Endothelial cell of umbilical vein (primary cell): ENCODE measurements at regions not wholly inside any gene's neighbourhood (a gene's known extent, or its start where the extent isn't known, plus 50 kb on each side); places are given as distances from the start of the nearest gene placed in this dataset.

Source experiments
- BruUV-seq: library from RNA; stranded (reverse); fragments of 400-500 nt; replicated peaks from 2 replicates; lab custom pipeline; 2021; lab: Mats Ljungman, UMichigan
- CTCF ChIA-PET: fragments of 300-600, 350-600 bp; sonication (Branson Sonifier 250); formaldehyde crosslinking; loops from one replicate; lab custom pipeline; 2021; ENCODE audit warnings: antibody characterized with exemption, inconsistent platforms; lab: Charles Lee
- POLR2A ChIA-PET: fragments of 300-600, 350-600 bp; sonication (Branson Sonifier 250); formaldehyde crosslinking; loops from one replicate; lab custom pipeline; 2021; ENCODE audit warnings: antibody characterized with exemption, inconsistent platforms; lab: Charles Lee
- DNase-seq: peaks from one replicate; pipeline ENCODE4 v3.0.0-alpha.2; 2011; ENCODE audit warnings: low read depth, low spot score
- FAIRE-seq: peaks from 2 replicates; lab custom pipeline; 2011; peaks lifted over from hg19 to GRCh38; lab: Jason Lieb, UNC
- H2AFZ ChIP-seq: 2 replicates; pipeline ENCODE4 v1.6.0; 2012; ENCODE audit warnings: low read depth, low read length, control low read depth, inconsistent platforms
- H3K27ac ChIP-seq: 2 replicates; pipeline ENCODE4 v1.5.1; 2011; ENCODE audit warnings: low read depth, mild to moderate bottlenecking, control low read depth, low read length, moderate library complexity; ENCODE audit not compliant: insufficient read depth
- H3K27me3 ChIP-seq, 2 experiments: 2 replicates each; pipeline versions ENCODE4 v1.6.0 to v1.6.1; 2011; ENCODE audit warnings: low read length in 2 of 2, mixed read lengths in 1 of 2; ENCODE audit not compliant: control insufficient read depth in 2 of 2, insufficient read depth in 2 of 2
- H3K36me3 ChIP-seq, 2 experiments: 2 replicates in 1 of 2; 3 replicates in 1 of 2; pipeline ENCODE4 v1.5.1; 2011; ENCODE audit warnings: low read length in 2 of 2, mild to moderate bottlenecking in 1 of 2, moderate library complexity in 1 of 2; ENCODE audit not compliant: control insufficient read depth in 2 of 2, insufficient read depth in 2 of 2; ENCODE audit errors: extremely low read depth in 1 of 2
- H3K4me1 ChIP-seq: 3 replicates; pipeline ENCODE4 v1.5.1; 2011; ENCODE audit warnings: mild to moderate bottlenecking, low read length; ENCODE audit not compliant: control insufficient read depth, insufficient read depth; ENCODE audit errors: extremely low read depth
- H3K4me2 ChIP-seq: 2 replicates; pipeline ENCODE4 v1.6.1; 2011; ENCODE audit warnings: low read length, control low read depth, mixed read lengths; ENCODE audit not compliant: insufficient read depth
- H3K4me3 ChIP-seq, 3 experiments: fragments of 200-600 bp in 1 of 3; sonication (generic), shearing (Covaris generic) in 1 of 3; replicated peaks in 1 of 3; 2 replicates each; pipeline ENCODE4 v1.5.1; 2011 to 2016; ENCODE audit warnings: control low read depth in 3 of 3, low read length in 3 of 3, mild to moderate bottlenecking in 2 of 3, inconsistent platforms in 1 of 3, low read depth in 1 of 3, moderate library complexity in 1 of 3; ENCODE audit not compliant: insufficient read depth in 1 of 3
- H3K79me2 ChIP-seq: 2 replicates; pipeline ENCODE4 v1.6.0; 2012; ENCODE audit warnings: low read length, inconsistent platforms; ENCODE audit not compliant: control insufficient read depth, insufficient read depth
- H3K9ac ChIP-seq: replicated peaks from 2 replicates; pipeline ENCODE3; 2011; ENCODE audit warnings: low read length, control low read depth; ENCODE audit not compliant: insufficient read depth; ENCODE audit errors: extremely low read depth
- H3K9me1 ChIP-seq: replicated peaks from 3 replicates; pipeline ENCODE4 v1.6.0; 2011; ENCODE audit warnings: mild to moderate bottlenecking, low read length; ENCODE audit not compliant: control insufficient read depth, insufficient read depth; ENCODE audit errors: extremely low read depth
- H3K9me3 ChIP-seq: replicated peaks from 2 replicates; pipeline ENCODE4 v1.5.1; 2012; ENCODE audit warnings: low read length, inconsistent platforms; ENCODE audit not compliant: control insufficient read depth, insufficient read depth
- H4K20me1 ChIP-seq: replicated peaks from 2 replicates; pipeline ENCODE3; 2011; ENCODE audit warnings: mild to moderate bottlenecking, low read length; ENCODE audit not compliant: control insufficient read depth, insufficient read depth; ENCODE audit errors: extremely low read depth
- CTCF ChIP-seq, 2 donors: IDR thresholded peaks; 1 replicate in 1 of 2; 2 replicates in 1 of 2; pipeline ENCODE4 v1.5.1; 2011; ENCODE audit warnings: low read length in 2 of 2, mild to moderate bottlenecking in 2 of 2, moderate library complexity in 2 of 2, control low read depth in 1 of 2, inconsistent platforms in 1 of 2, low read depth in 1 of 2; ENCODE audit not compliant: insufficient read depth in 1 of 2; ENCODE audit errors: extremely low read depth in 1 of 2
- EZH2 ChIP-seq: IDR thresholded peaks from 2 replicates; pipeline ENCODE4 v1.6.1; 2012; ENCODE audit warnings: borderline replicate concordance, low read depth, mild to moderate bottlenecking, moderate library complexity, low read length, inconsistent platforms; ENCODE audit not compliant: severe bottlenecking
- FOS ChIP-seq: IDR thresholded peaks from 2 replicates; pipeline ENCODE4 v1.6.1; 2011; ENCODE audit warnings: mild to moderate bottlenecking, low read length, moderate library complexity, borderline replicate concordance; ENCODE audit not compliant: insufficient read depth
- GATA2 ChIP-seq: IDR thresholded peaks from 2 replicates; pipeline ENCODE4 v1.7.0; 2011; ENCODE audit warnings: low read depth, mild to moderate bottlenecking, moderate library complexity, mixed read lengths, low read length; ENCODE audit not compliant: insufficient read length, insufficient read depth
- JUN ChIP-seq: IDR thresholded peaks from 2 replicates; pipeline ENCODE4 v1.6.1; 2011; ENCODE audit warnings: borderline replicate concordance, low read depth; ENCODE audit not compliant: insufficient read length, insufficient read depth
- MYC ChIP-seq: IDR thresholded peaks from one replicate; pipeline ENCODE4 v1.6.1; 2011; ENCODE audit warnings: mild to moderate bottlenecking, low read depth, low read length
- POLR2A ChIP-seq: IDR thresholded peaks from 2 replicates; pipeline ENCODE4 v1.6.1; 2012; ENCODE audit warnings: low read depth, mild to moderate bottlenecking, control low read depth, low read length
- POLR2AphosphoS5 ChIP-seq: IDR thresholded peaks from 2 replicates; pipeline ENCODE4 v1.6.1; 2012; ENCODE audit warnings: low read depth, mild to moderate bottlenecking, control low read depth, low read length, moderate library complexity; ENCODE audit not compliant: insufficient read depth
- dilution Hi-C: fragments of 300-500 bp; cut with MboI; formaldehyde crosslinking; loops from one replicate; pipeline ENCODE4 v1.15.0; 2019; ENCODE audit warnings: low sequenced_read_pairs; ENCODE audit not compliant: extremely low pct_ligation_motif_present
- intact Hi-C: fragments of 100-400 bp; cut with micrococcal nuclease; formaldehyde crosslinking; loops from one replicate; pipeline ENCODE4 v1.10.0; 2022
- TF ChIP-seq, protein P1 (sequence below): IDR thresholded peaks from 2 replicates; pipeline ENCODE4 v1.6.1; 2011; ENCODE audit not compliant: insufficient read depth, insufficient read length

DNA sequence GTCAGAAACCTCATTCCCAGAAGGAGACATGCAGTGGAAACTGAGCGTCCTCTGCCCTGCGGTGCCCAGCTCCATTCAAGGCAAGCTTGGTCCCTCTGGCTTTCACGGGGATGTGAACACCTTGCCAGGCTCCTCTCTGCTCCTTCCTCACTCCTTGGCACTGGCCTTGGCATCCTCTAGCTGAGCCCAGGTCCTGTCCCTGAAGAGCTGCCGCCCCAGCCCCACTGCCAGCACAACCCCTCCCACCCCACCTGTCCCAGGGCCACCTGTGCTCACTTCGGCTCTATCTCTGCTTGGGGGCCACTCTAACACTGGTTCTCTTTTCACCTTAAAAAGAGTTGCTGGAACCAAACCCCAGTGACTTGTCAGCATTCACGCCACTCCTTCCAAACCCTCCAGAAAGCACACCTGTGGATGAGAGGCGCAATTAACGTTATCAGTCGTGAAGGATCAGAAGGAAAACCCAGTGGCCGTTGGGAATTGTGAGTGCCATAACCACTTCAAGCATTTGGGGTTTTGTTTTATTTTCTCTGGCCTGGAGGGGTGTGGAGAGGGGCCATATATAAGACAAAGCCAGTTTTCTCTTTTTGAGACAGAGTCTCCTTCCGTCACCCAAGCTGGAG is 103.7 kb downstream of the AXIN2 start:
- TF ChIP-seq JUN (no peak), GATA2 (no peak), CTCF (IDR thresholded peaks at IDR 0.05; ENCODE audit: extremely low read depth in 1 of 2, insufficient read depth in 1 of 2, low read depth in 1 of 2, low read length in 2 of 2) (no peak), POLR2A (no peak), EZH2 (no peak), FOS (no peak), MYC (no peak), POLR2AphosphoS5 (no peak)
- TF ChIP-seq, protein P1, sequence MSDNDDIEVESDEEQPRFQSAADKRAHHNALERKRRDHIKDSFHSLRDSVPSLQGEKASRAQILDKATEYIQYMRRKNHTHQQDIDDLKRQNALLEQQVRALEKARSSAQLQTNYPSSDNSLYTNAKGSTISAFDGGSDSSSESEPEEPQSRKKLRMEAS = no peak
- no TSS peak for BruUV-seq
- dilution Hi-C loops (no loop called here), intact Hi-C loops (loop anchor here (10.0 kb wide), 1 partner anchor 527 kb away; no protein-coding TSS in a partner anchor)
- no peak overlapping the region for H3K4me2 ChIP-seq
- no peaks in the 10 kb centered on the region for H3K9me1 ChIP-seq
- H3K79me2 ChIP-seq = no peaks in the 10 kb centered on the region
- FAIRE-seq (no peak), DNase-seq (no peak)
- ChIA-PET POLR2A (no interaction called here), CTCF (no interaction called here)
- no peaks in the 10 kb centered on the region for H4K20me1 ChIP-seq
- H3K36me3 ChIP-seq = no peaks in the 10 kb centered on the region
- H3K4me3 ChIP-seq = no peak overlapping the region
- peaks cover 10 to 13% of the 10 kb centered on the region in 2 experiments for H3K27me3 ChIP-seq
- no peak overlapping the region for H2AFZ ChIP-seq
- H3K27ac ChIP-seq = no peak overlapping the region
- no peaks in the 10 kb centered on the region for H3K9me3 ChIP-seq
- no peaks in the 10 kb centered on the region for H3K4me1 ChIP-seq
- H3K9ac ChIP-seq = no peak overlapping the region
